Mesenchymal stem cell (in vitro differentiated cells and primary cell): ENCODE measurements at regions not wholly inside any gene's neighbourhood (a gene's known extent, or its start where the extent isn't known, plus 50 kb on each side); places are given as distances from the start of the nearest gene placed in this dataset.
A peak's percentile ranks its signal among the peaks of the same experiment; 100 is the strongest.

Experiments used
- DNase-seq: peaks from one replicate; pipeline ENCODE4 v3.0.0-alpha.2; 2013
- H2AFZ ChIP-seq: one replicate; pipeline ENCODE4 v1.6.1; 2013; ENCODE audit warnings: low read depth, mild to moderate bottlenecking, control low read depth, inconsistent platforms, low read length, moderate library complexity
- H2AK5ac ChIP-seq: 2 replicates; pipeline ENCODE4 v1.6.1; 2013; ENCODE audit warnings: low read length, moderate library complexity, mild to moderate bottlenecking, inconsistent platforms; ENCODE audit not compliant: severe bottlenecking
- H2BK120ac ChIP-seq: one replicate; pipeline ENCODE4 v1.6.1; 2013; ENCODE audit warnings: low read depth, mild to moderate bottlenecking, inconsistent platforms, low read length, moderate library complexity
- H2BK12ac ChIP-seq, 2 experiments: one replicate each; pipeline ENCODE4 v1.6.1; 2013; ENCODE audit warnings: inconsistent platforms in 2 of 2, low read length in 2 of 2, mild to moderate bottlenecking in 2 of 2, moderate library complexity in 2 of 2, control low read depth in 1 of 2
- H2BK15ac ChIP-seq: one replicate; pipeline ENCODE4 v1.6.1; 2013; ENCODE audit warnings: mild to moderate bottlenecking, low read depth, inconsistent platforms; ENCODE audit not compliant: poor library complexity, severe bottlenecking
- H2BK5ac ChIP-seq: 2 replicates; pipeline ENCODE4 v1.6.1; 2013; ENCODE audit warnings: low read depth, mild to moderate bottlenecking, low read length, control low read depth, inconsistent platforms; ENCODE audit not compliant: poor library complexity, severe bottlenecking
- H3K14ac ChIP-seq, 2 experiments: one replicate each; pipeline ENCODE4 v1.6.1; 2013; ENCODE audit warnings: inconsistent platforms in 2 of 2, low read length in 2 of 2, control low read depth in 1 of 2, mild to moderate bottlenecking in 1 of 2, moderate library complexity in 1 of 2
- H3K18ac ChIP-seq, 2 experiments: one replicate each; pipeline ENCODE4 v1.6.1; 2013; ENCODE audit warnings: inconsistent platforms in 2 of 2, low read length in 2 of 2, control low read depth in 1 of 2, low read depth in 1 of 2, mild to moderate bottlenecking in 1 of 2
- H3K23ac ChIP-seq, 2 experiments: one replicate each; pipeline ENCODE4 v1.6.1; 2013; ENCODE audit warnings: inconsistent platforms in 2 of 2, low read length in 2 of 2, mild to moderate bottlenecking in 2 of 2, moderate library complexity in 2 of 2, control low read depth in 1 of 2
- H3K27ac ChIP-seq: 2 replicates; pipeline ENCODE4 v1.5.1; 2013; ENCODE audit warnings: mild to moderate bottlenecking, moderate library complexity, low read length, control low read depth, inconsistent platforms; ENCODE audit not compliant: poor library complexity, severe bottlenecking
- H3K27me3 ChIP-seq, 2 experiments: 2 replicates each; pipeline versions ENCODE4 v1.6.1 to v1.7.0; 2013; ENCODE audit warnings: low read length in 2 of 2, mild to moderate bottlenecking in 2 of 2, moderate library complexity in 2 of 2, control low read depth in 1 of 2, inconsistent platforms in 1 of 2; ENCODE audit not compliant: control insufficient read depth in 1 of 2, insufficient read depth in 1 of 2
- H3K36me3 ChIP-seq, 2 experiments: 2 replicates each; pipeline versions ENCODE4 v1.6.1 to v1.7.0; 2013; ENCODE audit warnings: low read length in 2 of 2, control low read depth in 1 of 2, inconsistent platforms in 1 of 2, low read depth in 1 of 2, mild to moderate bottlenecking in 1 of 2; ENCODE audit not compliant: insufficient read depth in 2 of 2, control insufficient read depth in 1 of 2
- H3K4ac ChIP-seq, 2 experiments: one replicate each; pipeline ENCODE4 v1.6.1; 2013; ENCODE audit warnings: inconsistent platforms in 2 of 2, low read length in 2 of 2, mild to moderate bottlenecking in 2 of 2, moderate library complexity in 2 of 2, control low read depth in 1 of 2, low read depth in 1 of 2
- H3K4me1 ChIP-seq: 2 replicates; pipeline ENCODE4 v1.6.1; 2013; ENCODE audit warnings: low read depth, low read length, control low read depth; ENCODE audit not compliant: control insufficient read depth, insufficient read depth
- H3K4me2 ChIP-seq: 2 replicates; pipeline ENCODE4 v1.6.1; 2013; ENCODE audit warnings: low read length, mild to moderate bottlenecking, inconsistent platforms; ENCODE audit not compliant: poor library complexity, severe bottlenecking
- H3K4me3 ChIP-seq, 2 experiments: 2 replicates each; pipeline versions ENCODE4 v1.5.1 to v1.7.0; 2013; ENCODE audit warnings: low read length in 2 of 2, mild to moderate bottlenecking in 2 of 2, control low read depth in 1 of 2, low read depth in 1 of 2; ENCODE audit not compliant: insufficient read depth in 1 of 2
- H3K79me1 ChIP-seq: replicated peaks from 2 replicates; pipeline ENCODE4 v1.6.1; 2013; ENCODE audit warnings: mild to moderate bottlenecking, control low read depth, low read length, inconsistent platforms; ENCODE audit not compliant: poor library complexity, severe bottlenecking
- H3K9ac ChIP-seq: 2 replicates; pipeline ENCODE4 v1.7.0; 2013; ENCODE audit warnings: mild to moderate bottlenecking, low read length, moderate library complexity
- H3K9me3 ChIP-seq: 2 replicates; pipeline ENCODE4 v1.7.0; 2013; ENCODE audit warnings: mild to moderate bottlenecking, low read length; ENCODE audit not compliant: control insufficient read depth
- H4K8ac ChIP-seq: one replicate; pipeline ENCODE4 v1.6.1; 2013; ENCODE audit warnings: inconsistent platforms, mild to moderate bottlenecking, low read length, moderate library complexity
- H4K91ac ChIP-seq: one replicate; pipeline ENCODE4 v1.6.1; 2013; ENCODE audit warnings: mild to moderate bottlenecking, low read length, inconsistent platforms
- WGBS: methylation state at CpG from one replicate; pipeline ENCODE4 v1.1.7; 2013; ENCODE audit warnings: mixed read lengths; 5-methylcytosine and 5-hydroxymethylcytosine counted together

DNA sequence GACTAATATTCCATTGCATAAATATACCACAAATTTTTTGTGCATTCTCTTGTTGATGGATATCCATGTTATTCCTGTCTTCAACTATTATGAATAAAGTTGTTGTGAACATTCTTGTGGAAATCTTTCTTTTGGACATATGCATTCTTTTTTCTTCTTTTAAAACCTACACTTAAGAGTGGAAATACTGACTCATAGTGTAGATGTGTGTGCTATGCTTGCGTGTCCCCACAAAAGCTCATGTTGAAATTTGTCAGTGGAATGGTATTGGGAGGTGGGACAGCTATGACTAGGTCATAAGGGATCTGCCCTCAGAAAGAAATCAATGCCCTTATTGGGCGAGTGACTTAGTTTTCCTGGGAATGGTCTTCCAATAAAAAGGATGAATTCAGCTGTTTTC is 203.6 kb upstream of the PRSS58 start:
- Histone ChIP-seq H3K36me3 (no peaks in the 10 kb centered on the region), H2BK12ac (no peak overlapping the region), H3K4me1 (peaks cover 2% of the 10 kb centered on the region), H4K8ac (no peak overlapping the region), H3K27me3 (no peaks in the 10 kb centered on the region), H3K23ac (no peak overlapping the region), H3K18ac (no peak overlapping the region), H2BK15ac (no peak overlapping the region), H3K9ac (peak overlapping the region; percentile 37), H3K4me3 (no peak overlapping the region), H4K91ac (no peak overlapping the region), H2BK120ac (no peak overlapping the region), H2AK5ac (no peak overlapping the region), H2AFZ (no peak overlapping the region), H3K4me2 (no peak overlapping the region), H3K14ac (no peak overlapping the region), H3K9me3 (no peaks in the 10 kb centered on the region), H3K27ac (peak overlapping the region; percentile 50), H3K79me1 (no peaks in the 10 kb centered on the region), H3K4ac (no peak overlapping the region), H2BK5ac (no peak overlapping the region)
- 8% methylated on average over 2 of the region's 2 CpGs for WGBS
- peak; percentile 95 for DNase-seq

DNA sequence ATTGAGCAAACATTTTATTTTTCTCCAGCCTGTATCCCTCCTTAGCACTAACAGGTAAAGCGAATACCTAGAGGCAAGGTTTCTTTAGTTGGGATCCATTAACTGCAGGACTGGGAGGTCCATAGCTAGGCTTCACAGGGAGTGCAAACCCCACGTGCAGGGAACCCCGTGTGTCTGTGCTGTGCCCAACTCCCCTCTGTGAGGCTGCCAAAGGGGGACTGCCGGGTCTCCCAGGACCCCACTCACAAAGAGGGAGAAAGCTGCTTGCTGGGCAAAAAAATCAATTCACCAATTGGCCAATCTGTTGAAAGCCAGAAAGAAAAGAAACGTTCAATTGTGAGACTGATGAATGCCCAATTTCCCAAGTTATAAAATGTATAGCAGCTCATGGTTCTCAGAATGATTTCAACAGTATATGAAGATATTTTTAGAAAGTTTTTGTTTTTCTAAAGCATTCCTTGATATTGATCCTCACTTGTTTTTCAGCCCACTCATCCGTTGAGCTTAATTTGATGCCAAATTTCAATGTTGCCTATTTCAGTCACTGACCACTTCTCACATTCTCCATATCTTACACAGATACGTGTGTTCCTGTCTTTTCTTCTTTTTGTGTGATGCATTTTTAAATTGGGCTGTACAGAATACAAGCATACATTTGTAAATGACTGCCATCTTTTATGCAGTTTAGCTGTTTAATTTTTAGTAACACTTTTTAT is 202.7 kb upstream of the PRSS58 start:
- Histone ChIP-seq H3K4me2 (no peak overlapping the region), H3K27ac (no peak overlapping the region), H3K23ac (no peak overlapping the region), H4K8ac (no peak overlapping the region), H2AK5ac (no peak overlapping the region), H3K4me1 (peaks cover 2% of the 10 kb centered on the region), H3K4me3 (no peak overlapping the region), H3K36me3 (no peaks in the 10 kb centered on the region), H4K91ac (no peak overlapping the region), H2BK5ac (no peak overlapping the region), H3K4ac (no peak overlapping the region), H2BK15ac (no peak overlapping the region), H2BK120ac (no peak overlapping the region), H3K9ac (peak overlapping the region; percentile 37), H3K79me1 (no peaks in the 10 kb centered on the region), H3K18ac (no peak overlapping the region), H3K14ac (no peak overlapping the region), H2AFZ (no peak overlapping the region), H3K9me3 (no peaks in the 10 kb centered on the region), H2BK12ac (no peak overlapping the region), H3K27me3 (no peaks in the 10 kb centered on the region)
- no peak for DNase-seq
- WGBS = 78% methylated on average over 6 of the region's 7 CpGs

DNA sequence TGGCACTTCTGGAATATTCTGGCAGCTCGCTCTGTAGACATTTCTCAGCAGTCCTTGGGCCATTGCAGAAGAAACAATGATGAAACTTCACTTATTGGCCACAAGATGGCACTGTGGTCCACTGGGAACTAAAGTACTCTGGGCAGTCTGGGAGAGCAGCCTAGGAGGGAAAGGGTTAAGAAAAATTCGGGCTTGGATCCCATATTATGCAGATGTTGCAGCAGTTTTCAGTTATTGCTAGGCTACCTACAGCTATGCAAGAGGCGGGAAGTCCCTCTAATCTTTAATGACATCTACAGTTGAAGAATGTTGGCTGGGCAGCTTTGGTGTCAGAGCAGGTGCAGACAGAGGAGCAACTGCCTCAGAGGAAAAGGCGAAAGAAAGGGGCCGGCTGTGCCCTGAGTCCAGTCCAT is 201.7 kb upstream of the PRSS58 start:
- Histone ChIP-seq H2BK120ac (no peak overlapping the region), H2BK15ac (no peak overlapping the region), H4K8ac (no peak overlapping the region), H2AK5ac (no peak overlapping the region), H3K4me3 (no peak overlapping the region), H3K27ac (peak overlapping the region; percentile 27), H3K27me3 (no peaks in the 10 kb centered on the region), H3K9ac (no peak overlapping the region), H3K18ac (no peak overlapping the region), H3K23ac (no peak overlapping the region), H3K9me3 (no peaks in the 10 kb centered on the region), H2BK12ac (no peak overlapping the region), H2AFZ (no peak overlapping the region), H3K4ac (no peak overlapping the region), H3K14ac (no peak overlapping the region), H4K91ac (no peak overlapping the region), H2BK5ac (no peak overlapping the region), H3K36me3 (no peaks in the 10 kb centered on the region), H3K4me1 (peaks cover 2% of the 10 kb centered on the region), H3K4me2 (no peak overlapping the region), H3K79me1 (no peaks in the 10 kb centered on the region)
- WGBS = 14% methylated on average over 5 of the region's 5 CpGs
- peak; percentile 77 for DNase-seq

DNA sequence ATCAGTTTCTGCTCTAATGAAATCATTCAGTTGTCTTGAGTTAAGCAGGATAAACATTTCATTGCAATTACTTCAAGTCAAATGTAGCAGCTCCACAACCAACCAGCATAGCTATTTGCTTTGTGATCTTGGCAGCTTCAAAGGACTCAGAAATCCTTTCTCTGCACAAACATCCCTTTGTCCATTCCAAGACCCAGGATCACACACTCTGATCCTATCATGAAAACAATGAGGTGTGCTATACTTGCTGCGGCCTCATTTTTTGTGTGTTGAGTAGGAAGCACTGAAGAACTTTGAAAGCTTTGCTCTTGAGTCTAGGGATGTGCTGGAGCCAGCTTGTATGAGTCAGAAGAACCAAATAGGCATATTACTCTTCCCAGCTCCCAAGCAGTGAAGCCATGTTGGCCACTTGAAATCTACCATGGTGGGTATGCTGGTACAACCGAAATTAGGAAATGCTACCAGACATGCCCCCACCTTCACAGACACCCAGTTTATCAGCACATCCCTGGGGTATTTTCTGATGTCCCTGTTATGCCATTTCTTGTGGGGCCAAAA is 199.4 kb upstream of the PRSS58 start:
- Histone ChIP-seq H3K27me3 (peaks cover 0 to 5% of the 10 kb centered on the region in 2 experiments), H3K9me3 (no peaks in the 10 kb centered on the region), H2BK12ac (no peak overlapping the region), H4K91ac (no peak overlapping the region), H2AFZ (no peak overlapping the region), H2BK5ac (no peak overlapping the region), H3K4me2 (no peak overlapping the region), H2AK5ac (no peak overlapping the region), H3K79me1 (no peaks in the 10 kb centered on the region), H2BK15ac (no peak overlapping the region), H2BK120ac (no peak overlapping the region), H3K9ac (no peak overlapping the region), H3K4me3 (no peak overlapping the region), H3K36me3 (no peaks in the 10 kb centered on the region), H3K4ac (no peak overlapping the region), H3K14ac (no peak overlapping the region), H3K27ac (no peak overlapping the region), H3K18ac (no peak overlapping the region), H4K8ac (no peak overlapping the region), H3K4me1 (peaks cover 2% of the 10 kb centered on the region), H3K23ac (no peak overlapping the region)
- DNase-seq = no peak
- WGBS = 94% methylated on average over 2 of the region's 2 CpGs
